ENCODE measurements at regions not wholly inside any gene's neighbourhood (a gene's known extent, or its start where the extent isn't known, plus 50 kb on each side); places are given as distances from the start of the nearest gene placed in this dataset.

- TF ChIP-seq CTCF (IDR thresholded peaks at IDR 0.05) (no peak), POLR2A (IDR thresholded peaks at IDR 0.05) (no peak), POLR2AphosphoS5 (IDR thresholded peaks at IDR 0.05; ENCODE audit: insufficient read depth in 1 of 2, low read depth in 1 of 2) (no peak)
These were observed 216.0 kb downstream of the PMP22 start for GRCh38 chr17:15048933-15049794.
